SIG-M5 treated with dmso at 0.1 percent for 504 hours (cell line): ENCODE measurements at regions not wholly inside any gene's neighbourhood (a gene's known extent, or its start where the extent isn't known, plus 50 kb on each side); places are given as distances from the start of the nearest gene placed in this dataset.
"Not testable (repeated sequence)": the region's sequence is repeated elsewhere in the genome, so short reads cannot be mapped to it uniquely, and the experiment has no call there.

Experiments
- DNase-seq: peaks from one replicate; lab custom pipeline; 2025; ENCODE audit not compliant: unreplicated experiment; lab: John Stamatoyannopoulos, UW

GRCh38 chr2:5549771-5550170 lies 142.4 kb upstream of the SOX11 start:
- no peak for DNase-seq

GRCh38 chr2:5555636-5556035 lies 136.5 kb upstream of the SOX11 start:
- no peak for DNase-seq

GRCh38 chr2:5561006-5561405 lies 131.2 kb upstream of the SOX11 start:
- DNase-seq: no peak

- no peak for DNase-seq
Measured at GRCh38 chr2:5562426-5562825, 129.8 kb upstream of the SOX11 start.

GRCh38 chr2:5562865-5563264 lies 129.3 kb upstream of the SOX11 start:
- DNase-seq: no peak

- DNase-seq: no peak
Measured at GRCh38 chr2:5563411-5563810, 128.8 kb upstream of the SOX11 start.

- no peak for DNase-seq
Measured at GRCh38 chr2:5569256-5569655, 122.9 kb upstream of the SOX11 start.

- DNase-seq: no peak
Measured at GRCh38 chr2:5576015-5576414, 116.2 kb upstream of the SOX11 start.

- DNase-seq: no peak
Measured at GRCh38 chr2:5587766-5588165, 104.4 kb upstream of the SOX11 start.

- no peak for DNase-seq
Measured at GRCh38 chr2:5588601-5589000, 103.6 kb upstream of the SOX11 start.

- no peak for DNase-seq
Measured at GRCh38 chr2:5589183-5589582, 103.0 kb upstream of the SOX11 start.

GRCh38 chr2:5590886-5591285 lies 101.3 kb upstream of the SOX11 start:
- DNase-seq: no peak

- DNase-seq: no peak
Measured at GRCh38 chr2:5592916-5593315, 99.3 kb upstream of the SOX11 start.

GRCh38 chr2:5594249-5594695 lies 97.9 kb upstream of the SOX11 start:
- no peak for DNase-seq

GRCh38 chr2:5596868-5597267 lies 95.3 kb upstream of the SOX11 start:
- no peak for DNase-seq

- DNase-seq: no peak
Measured at GRCh38 chr2:5598156-5598555, 94.0 kb upstream of the SOX11 start.

- no peak for DNase-seq
Measured at GRCh38 chr2:5609201-5609600, 83.0 kb upstream of the SOX11 start.

- no peak for DNase-seq
Measured at GRCh38 chr2:5612666-5613065, 79.5 kb upstream of the SOX11 start.

- no peak for DNase-seq
Measured at GRCh38 chr2:5616019-5616418, 76.2 kb upstream of the SOX11 start.

- no peak for DNase-seq
Measured at GRCh38 chr2:5617358-5617757, 74.8 kb upstream of the SOX11 start.

GRCh38 chr2:5617796-5618195 lies 74.4 kb upstream of the SOX11 start:
- no peak for DNase-seq

- DNase-seq: no peak
Measured at GRCh38 chr2:5618271-5618670, 73.9 kb upstream of the SOX11 start.

- not testable (repeated sequence) for DNase-seq
Measured at GRCh38 chr2:5625556-5626065, 66.6 kb upstream of the SOX11 start.

GRCh38 chr2:5628484-5628883 lies 63.7 kb upstream of the SOX11 start:
- not testable (repeated sequence) for DNase-seq
